GM04504 (cell line): ENCODE measurements at regions not wholly inside any gene's neighbourhood (a gene's known extent, or its start where the extent isn't known, plus 50 kb on each side); places are given as distances from the start of the nearest gene placed in this dataset.
"Not testable (repeated sequence)": the region's sequence is repeated elsewhere in the genome, so short reads cannot be mapped to it uniquely, and the experiment has no call there.

Experiments
- DNase-seq: peaks from one replicate; pipeline ENCODE4 v3.0.0-alpha.2; 2012; ENCODE audit warnings: low read depth

DNA sequence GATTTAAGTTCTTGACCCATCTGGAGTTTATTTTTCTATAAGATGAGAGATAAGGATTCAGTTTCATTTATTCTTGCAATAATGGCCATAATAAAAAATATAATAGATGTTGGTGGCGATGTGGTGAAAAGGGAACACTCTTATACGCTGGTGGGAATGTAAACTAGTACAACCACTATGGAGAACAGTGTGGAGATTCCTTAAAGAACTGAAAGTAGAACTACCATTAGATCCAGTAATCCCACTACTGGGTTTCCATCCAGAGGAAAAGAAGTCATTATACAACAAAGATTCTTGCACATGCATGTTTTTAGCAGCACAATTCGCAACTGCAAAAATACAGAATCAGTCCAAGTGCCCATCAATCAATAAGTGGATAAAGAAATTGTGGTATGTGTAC is 1040.5 kb upstream of the GYPC start:
- DNase-seq: no peak

DNA sequence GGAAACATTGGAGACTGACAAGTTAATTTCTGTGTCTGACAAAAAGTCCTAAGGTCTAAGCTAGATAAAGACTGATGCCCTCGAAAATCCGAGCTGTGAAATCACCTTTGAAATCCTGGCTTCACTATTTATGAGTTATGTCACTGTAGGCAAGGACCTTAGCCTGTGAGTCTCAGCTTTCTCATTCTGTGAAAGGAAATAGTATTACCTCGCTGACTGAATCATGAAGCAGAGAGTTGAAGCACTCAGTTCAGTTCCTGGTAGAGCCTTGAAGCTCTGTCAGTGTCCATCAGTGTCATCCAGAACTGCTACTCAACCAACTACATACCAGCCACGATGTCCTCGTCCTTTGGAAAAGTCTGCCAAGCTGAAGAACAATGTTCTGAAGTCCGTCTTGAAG is 1025.6 kb upstream of the GYPC start:
- DNase-seq: no peak

DNA sequence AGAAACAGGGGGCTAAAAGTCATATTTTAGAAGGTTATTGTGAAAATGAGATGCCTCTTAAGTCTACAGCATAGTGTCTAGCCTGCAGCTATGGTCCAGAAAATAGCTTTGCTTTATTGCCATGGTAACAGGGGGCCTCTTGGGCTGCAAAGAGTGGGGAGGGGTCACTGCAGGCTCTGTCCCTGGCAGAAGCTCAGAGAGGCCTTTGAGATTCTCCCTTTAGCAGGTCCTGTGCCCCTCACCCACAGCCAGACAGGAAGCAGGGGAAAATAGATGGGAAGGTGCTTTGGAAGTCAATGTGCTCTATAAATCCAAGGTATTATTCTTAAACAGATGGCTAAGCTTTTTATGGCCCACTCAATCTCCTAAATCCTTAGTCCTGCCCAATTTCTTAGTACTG is 1021.3 kb upstream of the GYPC start:
- no peak for DNase-seq

DNA sequence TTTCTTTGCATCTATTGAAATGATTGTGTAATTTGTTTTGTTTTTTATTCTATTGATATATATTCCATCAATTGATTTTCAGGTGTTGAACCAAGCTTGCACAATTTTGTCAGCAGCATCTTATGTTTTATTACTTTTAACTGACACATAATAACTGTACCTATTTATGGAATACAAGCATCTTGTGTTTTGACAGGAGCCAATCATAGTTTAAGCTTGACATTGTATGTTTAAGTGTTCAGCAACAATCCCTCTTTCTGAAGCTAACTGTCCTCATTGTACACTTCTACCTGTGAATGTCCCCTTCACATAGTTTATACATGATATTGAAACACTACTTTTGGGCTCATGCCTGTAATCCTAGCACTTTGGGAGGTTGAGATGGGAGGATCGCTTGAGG is 1017.6 kb upstream of the GYPC start:
- no peak for DNase-seq

DNA sequence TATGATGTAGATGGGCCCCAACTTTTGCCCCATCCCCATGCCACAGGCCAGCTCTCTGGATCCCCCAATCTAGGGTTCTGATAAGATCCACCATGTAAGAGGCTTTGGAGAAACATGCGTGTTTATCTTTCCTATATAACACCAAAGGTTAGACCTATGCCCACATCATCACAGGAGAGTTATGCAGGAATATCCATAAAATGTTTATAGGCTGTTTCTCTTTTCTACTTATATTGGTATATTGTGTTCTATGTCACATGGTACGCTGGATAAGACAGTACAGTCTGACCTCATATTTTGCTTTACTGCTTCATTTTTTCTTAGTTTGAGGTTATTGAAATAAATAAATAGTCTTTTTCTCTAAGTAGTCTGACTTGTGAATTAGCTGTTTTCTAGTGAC is 1013.9 kb upstream of the GYPC start:
- no peak for DNase-seq

DNA sequence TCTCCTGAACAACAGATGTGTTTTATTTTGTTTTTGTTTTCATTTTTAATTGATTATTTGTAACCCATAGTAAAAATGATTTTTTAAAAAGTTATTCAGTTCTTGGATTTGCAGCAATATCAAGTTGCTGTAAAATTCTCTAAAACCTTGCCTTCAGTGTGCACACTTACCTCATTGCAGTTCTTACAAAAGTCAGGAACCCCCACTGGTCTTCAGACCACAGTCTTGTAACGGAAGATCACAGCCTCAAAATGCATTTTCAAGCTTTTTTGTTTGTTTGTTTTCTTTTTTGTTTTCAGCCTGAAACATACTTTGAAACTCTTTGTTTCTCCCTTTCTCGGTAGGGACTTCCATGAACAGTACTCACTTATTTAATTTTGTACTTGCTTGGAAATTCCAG is 1012.8 kb upstream of the GYPC start:
- no peak for DNase-seq

DNA sequence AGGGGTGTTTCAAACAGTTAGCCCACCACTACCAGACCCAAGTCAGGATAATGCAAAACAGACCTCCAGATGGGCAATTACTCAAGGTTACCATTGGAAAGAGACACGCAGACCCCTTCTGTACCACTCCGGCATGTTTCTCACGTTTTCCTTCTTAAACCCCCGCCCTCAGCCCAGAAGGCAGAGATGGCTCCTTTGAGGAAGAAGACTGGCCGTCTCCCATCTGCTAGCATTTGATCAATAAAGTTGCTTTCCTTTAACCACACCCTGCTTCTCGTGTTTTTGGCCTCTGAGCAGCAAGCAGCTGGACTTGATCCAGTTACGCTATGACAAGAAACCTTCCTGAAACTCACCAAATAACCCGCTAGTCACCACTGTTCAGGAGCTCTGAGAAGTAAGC is 1012.4 kb upstream of the GYPC start:
- no peak for DNase-seq

DNA sequence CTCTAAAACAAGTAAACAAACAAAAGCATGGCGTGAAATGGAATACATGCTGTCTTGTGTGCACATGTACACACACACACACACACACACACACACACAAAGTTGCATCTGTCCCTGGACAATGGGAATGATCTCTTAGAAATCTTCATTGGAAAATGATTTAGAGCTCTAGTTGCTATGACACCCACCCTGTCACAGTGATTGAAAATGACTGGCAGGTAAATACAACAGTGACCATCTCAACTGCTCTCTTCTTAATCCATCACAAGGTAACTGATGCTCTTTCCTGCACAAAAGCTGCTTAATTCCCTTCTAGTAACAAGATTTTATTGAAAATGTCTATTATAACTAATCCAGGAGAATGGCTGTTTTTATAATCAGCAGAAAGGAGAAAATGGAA is 1011.7 kb upstream of the GYPC start:
- no peak for DNase-seq

DNA sequence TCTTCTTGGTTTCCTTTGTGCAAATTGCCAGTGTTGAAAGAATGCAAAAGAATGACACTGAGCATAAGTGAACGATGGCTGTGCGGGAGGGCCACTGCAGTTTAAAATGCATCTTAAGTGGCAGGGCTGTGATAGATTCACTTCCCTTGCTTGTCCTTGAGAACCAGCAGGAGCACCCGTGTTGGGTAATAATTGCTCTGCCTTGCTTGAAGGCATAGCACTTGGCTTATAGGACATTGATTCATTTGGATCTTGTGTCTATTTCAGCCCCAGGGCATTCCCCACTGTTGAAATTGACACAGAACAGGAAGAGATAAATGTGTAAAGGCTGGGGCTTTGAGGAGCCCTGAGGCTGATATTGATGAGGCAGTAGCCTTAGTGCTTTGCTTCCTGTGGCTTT is 1003.7 kb upstream of the GYPC start:
- DNase-seq: no peak

DNA sequence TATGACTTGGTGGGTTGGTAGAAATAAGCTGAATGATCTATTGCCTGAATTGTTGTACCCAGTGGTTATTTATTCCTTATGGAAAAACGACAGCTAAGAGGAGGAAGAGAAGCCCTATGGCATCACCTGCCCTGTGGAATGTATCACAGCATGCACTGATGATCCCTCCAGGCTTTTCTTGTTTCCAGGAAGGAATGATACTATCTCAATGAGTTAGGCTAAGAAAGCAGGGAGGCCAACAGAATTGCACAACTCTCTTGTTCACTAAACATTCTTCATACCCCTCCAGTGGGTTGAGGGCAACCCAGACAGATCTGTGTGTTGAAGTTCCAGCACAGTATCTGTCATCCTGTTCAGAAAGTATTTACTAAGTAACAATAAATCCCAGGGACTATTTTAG is 1001.7 kb upstream of the GYPC start:
- DNase-seq: no peak

DNA sequence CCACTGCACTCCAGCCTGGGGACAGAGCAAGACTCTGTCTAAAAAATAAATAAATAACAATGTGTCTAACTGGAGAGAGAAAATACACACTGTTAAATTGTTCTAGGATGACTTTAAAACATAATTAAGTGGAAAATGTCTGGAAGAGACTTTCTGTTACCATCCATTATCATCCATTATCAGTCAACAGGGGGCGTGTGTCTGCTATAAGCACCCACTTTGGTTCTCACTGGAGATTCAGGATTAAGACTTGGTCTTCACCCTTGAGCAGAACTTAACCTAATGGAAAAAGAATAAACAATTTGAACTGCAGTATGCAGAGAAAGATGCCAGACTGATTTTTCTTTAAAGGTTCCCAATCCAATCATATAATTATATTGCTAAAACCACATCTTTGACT is 999.8 kb upstream of the GYPC start:
- no peak for DNase-seq

DNA sequence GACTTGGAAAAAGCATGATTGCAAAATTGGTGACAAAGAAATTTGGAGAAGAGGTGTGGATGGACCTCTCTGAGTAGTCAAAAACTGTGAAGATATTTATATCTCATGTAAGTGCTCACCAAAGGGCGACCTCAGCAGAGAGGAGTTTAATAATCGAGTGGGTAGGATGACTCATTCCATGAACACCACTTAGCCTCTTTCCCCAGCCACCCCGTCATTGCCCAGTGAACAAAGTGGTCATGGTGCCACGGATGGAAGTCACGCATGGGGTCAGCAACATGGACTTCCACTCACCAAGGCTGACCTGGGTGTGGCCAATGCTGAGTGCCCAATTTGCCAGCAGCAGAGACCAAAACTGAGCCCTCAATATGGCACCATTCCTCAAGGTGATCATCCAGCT is 997.4 kb upstream of the GYPC start:
- DNase-seq: no peak

DNA sequence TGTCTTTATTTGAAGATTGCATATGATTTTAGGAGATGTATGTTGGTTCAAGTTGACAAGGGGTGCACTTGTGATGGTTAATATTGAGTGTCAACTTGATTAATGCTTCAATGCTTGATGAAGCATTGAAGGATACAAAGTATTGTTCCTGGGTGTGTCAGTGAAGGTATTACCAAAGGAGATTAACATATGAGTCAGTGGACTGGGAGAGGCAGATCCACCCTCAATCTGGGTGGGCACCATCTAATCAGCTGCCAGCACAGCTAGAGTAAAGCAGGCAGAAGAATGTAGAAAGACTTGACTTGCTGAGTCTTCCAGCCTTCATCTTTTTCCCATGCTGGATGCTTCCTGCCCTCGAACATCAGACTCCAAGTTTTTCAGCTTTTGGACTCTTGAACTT is 995.6 kb upstream of the GYPC start:
- DNase-seq: not testable (repeated sequence)

DNA sequence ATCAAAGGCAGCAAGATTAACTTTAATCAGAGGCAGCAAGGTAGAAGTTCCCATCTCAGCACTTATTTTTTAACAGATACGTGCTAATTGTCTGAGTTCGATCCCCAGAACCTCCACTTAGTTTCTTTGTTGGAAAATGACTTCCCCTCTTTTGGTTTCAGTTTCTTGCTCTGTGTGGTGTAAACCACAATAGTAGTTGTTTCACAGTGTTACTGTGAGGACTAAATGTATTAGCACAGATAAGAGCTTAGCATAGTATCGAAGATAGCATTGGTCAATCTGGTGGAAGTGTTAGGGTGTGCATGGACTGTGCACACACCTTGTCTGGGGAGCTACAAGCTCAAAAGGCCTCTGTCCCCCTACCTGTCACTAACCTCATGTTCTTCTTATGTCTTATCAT is 988.3 kb upstream of the GYPC start:
- no peak for DNase-seq

DNA sequence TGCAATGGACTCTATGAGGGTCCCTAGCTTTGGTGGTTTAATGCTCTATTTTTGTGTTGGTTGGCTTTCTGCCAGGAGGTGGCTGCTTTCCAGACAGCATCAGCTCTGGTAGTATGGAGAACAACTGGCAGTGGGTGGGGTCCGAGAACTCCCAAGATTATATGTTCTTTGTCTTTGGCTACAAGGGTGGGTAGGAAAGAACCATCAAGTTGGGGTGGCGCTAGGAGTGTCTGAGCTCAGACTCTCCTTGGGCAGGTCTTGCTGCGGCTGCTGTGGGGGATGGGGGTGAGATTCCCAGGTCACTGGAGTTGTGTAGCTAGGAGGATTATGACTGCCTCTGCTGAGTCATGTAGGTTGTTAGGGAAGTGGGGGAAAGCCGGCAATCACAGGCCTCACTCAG is 976.1 kb upstream of the GYPC start:
- DNase-seq: no peak

DNA sequence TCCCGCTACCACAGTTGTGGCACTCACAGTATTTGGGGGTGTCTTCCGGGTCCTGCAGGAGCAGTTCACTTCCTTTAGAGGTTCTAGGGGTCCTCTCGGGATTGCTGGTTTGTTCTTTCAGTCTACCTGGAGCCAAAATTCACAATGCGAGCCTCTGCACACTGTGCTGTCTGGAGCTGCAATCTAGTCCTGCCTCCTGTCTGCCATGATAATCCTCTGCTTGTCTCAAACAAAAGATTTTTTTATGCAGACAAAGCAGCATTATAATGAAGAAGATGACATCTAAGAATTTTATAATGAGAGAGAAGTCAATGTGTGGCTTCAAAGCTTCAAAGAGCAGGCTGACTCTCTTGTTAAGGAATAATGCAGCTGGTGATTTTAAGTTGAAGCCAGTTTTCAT is 975.1 kb upstream of the GYPC start:
- no peak for DNase-seq

DNA sequence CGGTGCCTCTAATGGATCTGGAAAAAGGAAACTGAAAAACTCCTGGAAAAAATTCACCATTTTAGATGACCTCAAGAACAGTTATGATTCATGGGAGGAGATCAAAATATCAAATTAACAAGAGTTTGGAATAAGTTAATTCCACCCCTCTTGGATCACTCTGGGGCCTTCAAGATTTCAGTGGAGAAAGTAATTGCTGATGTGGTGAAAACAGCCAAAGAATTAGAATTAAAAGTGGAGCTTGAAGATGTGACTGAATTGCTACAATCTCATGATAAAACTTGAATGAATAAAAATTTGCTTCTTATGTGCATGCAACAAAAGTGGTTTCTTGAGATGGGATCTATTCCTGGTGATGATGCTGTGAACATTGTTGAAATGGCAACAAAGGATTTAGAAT is 974.4 kb upstream of the GYPC start:
- DNase-seq: no peak

DNA sequence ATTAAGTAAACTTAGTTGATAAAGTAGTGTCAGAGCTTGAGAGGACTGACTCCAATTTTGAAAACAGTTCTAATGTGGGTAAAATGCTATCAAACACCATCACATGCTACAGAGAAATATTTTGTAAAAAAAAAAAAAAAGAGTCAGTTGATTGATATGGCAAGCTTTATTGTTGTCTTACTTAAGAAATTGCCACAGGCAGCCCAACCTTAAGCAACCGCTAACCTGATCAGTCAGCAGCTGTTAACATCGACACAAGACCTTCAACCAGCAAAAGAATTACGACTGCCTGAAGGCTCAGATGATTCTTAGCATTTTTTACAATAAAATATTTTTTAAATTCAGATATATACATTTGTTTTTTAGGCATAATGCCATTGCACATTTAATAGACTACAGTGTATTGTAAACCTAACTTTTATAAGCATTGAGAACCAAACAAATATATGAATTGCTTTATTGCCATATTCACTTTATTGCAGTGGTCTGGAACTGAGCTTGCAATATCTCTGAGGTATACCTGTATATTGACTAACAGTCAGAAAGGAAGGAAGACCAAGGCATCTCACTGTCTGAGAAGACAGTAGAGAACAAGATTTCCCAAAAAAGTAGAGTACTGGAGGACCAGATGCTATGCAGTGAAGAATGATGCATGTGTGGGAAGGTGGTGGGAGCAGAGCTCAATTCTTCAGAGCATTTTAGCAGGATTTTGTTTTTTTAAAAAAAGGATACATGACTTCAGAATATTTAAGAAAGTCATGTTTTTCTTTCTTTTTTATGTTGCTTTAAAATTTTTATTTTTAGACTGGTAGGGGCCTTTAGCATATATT is 973.8 kb upstream of the GYPC start:
- DNase-seq: no peak

DNA sequence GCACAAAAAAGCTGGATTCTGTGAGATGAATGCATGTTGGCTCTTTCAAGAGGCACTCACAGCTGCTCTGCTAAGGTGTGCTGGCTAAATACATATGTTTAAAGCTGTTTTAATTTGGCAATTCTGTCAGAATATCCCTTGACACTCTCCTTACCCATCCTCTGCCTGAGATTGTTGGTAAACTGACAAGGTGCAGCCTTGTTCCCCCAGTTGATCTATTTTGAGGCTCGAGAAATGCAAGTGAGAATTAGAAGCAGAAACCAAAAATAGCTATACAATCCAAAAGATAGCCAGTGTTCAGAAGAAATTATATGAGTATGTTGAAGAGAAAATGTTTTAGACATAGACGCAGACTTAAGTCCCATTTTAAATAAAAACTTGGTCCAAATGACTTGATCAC is 971.7 kb upstream of the GYPC start:
- DNase-seq: no peak

DNA sequence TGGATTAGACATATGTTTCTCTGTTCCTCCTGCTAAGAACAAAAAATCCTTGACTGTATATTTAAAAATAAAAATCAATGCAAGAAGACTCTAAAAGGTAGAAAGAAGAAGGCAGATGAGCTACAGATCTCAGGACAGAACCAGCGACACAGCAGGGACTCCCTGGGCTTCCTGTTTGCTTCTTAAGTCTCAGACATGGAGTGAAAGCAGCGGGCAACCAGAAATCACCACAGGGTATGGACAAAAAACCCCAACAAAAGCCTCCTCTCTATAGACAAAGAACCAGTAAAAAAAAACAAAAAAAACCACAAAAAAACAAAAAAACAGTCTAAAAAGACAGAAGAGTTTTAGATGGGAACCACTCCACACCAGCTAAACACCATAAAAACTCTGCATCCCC is 971.0 kb upstream of the GYPC start:
- no peak for DNase-seq

DNA sequence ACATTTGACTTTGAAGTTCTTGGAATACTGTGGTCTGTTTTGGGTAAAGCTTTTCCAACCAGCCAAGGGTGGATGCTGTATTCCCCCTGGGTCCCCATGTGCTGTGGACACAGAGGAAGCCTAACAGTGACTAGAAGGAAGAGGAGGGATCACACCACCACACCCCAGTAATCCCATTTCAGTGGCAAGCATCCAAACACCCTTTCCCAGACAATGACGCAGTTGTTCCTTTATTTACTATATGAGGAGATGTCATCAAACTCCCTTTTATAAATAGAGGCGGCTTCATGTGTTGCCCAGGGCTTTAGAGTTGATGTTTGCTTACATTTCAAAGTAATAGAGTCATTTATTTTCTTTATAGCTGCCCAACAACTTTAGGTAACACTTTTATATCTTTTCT is 959.4 kb upstream of the GYPC start:
- DNase-seq: no peak

DNA sequence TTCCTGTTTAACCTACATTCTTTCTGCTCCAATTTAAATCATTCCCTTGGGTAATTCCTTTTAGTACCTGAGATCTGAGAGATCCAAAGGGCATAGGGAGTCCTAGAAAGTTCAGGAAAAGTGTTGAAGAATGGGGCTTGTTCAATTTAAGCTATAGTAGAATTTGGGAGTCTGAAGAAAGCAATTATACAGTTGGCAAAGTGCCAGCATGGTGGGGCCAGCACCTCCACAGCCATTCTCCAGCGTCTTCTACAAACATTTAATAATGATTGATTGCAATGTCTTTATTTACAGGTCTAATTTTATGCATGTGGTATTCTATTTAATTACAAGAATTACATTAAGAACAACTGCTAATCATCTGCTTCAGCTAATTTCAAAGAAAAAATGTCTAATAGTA is 957.7 kb upstream of the GYPC start:
- DNase-seq: no peak

DNA sequence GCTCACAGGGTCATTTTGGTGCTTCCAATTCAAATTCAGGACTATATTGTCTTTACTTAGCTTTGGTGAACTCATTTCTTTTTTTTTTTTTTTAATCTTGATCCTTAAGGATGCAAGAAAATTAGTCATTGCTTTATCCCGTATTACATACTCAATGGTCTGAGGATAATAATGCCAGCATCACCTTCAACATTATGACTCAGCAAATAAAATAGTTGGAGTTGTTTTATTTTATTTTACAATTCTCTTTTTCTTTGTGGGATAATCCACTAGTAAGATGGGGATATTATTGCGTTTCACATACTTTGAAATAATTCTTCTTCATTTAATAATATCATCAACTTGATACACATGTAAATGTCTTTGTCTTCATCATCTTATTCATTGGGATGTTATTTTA is 954.9 kb upstream of the GYPC start:
- DNase-seq: no peak

DNA sequence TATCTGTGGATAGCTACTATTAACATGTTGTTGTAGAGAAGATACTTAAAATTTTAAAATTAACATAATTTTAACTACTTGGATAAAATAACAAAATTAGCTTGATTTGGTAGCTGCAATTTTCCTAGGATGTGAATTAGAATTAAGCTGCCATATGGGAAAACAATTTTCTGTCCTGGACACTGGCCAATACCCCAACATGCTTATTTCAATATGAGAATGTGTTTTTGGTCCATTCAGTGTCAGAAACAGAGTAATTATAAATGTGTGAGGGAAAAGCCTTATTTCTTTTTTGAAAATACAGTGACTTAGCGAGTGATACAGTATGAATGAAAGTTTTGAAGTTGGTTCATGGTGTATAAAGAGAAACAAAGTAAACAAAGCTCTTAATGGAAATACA is 948.3 kb upstream of the GYPC start:
- DNase-seq: no peak

DNA sequence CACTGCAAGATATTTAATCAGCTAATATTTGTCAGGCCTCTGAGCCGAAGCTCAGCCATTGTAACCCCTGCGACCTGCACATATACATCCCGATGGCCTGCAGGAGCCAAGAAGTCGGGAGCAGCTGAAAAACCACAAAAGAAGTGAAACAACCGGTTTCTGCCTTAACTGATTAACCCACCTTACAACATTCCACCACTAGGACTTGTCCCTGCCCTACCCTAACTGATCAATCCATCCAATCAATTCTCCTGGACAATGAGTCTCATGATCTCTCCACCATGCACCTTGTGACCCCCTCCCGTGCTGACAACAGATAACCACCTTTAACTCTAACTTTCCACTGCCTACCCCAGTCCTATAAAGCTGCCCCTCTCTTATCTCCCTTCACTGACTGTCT is 945.4 kb upstream of the GYPC start:
- no peak for DNase-seq
